Caco-2 (cell line): ENCODE measurements at regions not wholly inside any gene's neighbourhood (a gene's known extent, or its start where the extent isn't known, plus 50 kb on each side); places are given as distances from the start of the nearest gene placed in this dataset.

Experiments
- BruUV-seq: library from RNA; stranded (reverse); fragments of 400-500 nt; replicated peaks from 2 replicates; lab custom pipeline; 2021; lab: Mats Ljungman, UMichigan
- CTCF ChIA-PET: fragments of 300-600 bp; sonication (Branson Sonifier 250); formaldehyde crosslinking; loops from one replicate; lab custom pipeline; 2022; ENCODE audit warnings: antibody characterized with exemption; lab: Charles Lee
- POLR2A ChIA-PET: fragments of 300-600 bp; sonication (Branson Sonifier 250); formaldehyde crosslinking; loops from one replicate; lab custom pipeline; 2022; ENCODE audit warnings: antibody characterized with exemption; lab: Charles Lee
- DNase-seq, 2 experiments: peaks; one replicate each; pipeline versions ENCODE4 v3.0.0 to v3.0.0-alpha.2; 2020 to 2022
- H3K27me3 ChIP-seq: replicated peaks from 2 replicates; pipeline ENCODE4 v1.6.0; 2011; ENCODE audit warnings: low read length; ENCODE audit not compliant: control insufficient read depth, insufficient read depth
- H3K36me3 ChIP-seq: 2 replicates; pipeline ENCODE4 v1.5.1; 2011; ENCODE audit warnings: low read length; ENCODE audit not compliant: control insufficient read depth, insufficient read depth
- H3K4me1 ChIP-seq: fragments of 250-450 bp; sonication (Bioruptor Pico); 2 replicates; pipeline ENCODE4 v1.5.1; 2020; ENCODE audit warnings: mild to moderate bottlenecking
- H3K4me3 ChIP-seq: 2 replicates; pipeline ENCODE4 v1.5.1; 2011; ENCODE audit warnings: low read depth, mild to moderate bottlenecking, control low read depth, low read length
- H3K9me3 ChIP-seq: fragments of 250-450 bp; sonication (Bioruptor Pico); 2 replicates; pipeline ENCODE4 v1.5.1; 2020; ENCODE audit warnings: mild to moderate bottlenecking, moderate library complexity
- H3K27ac Mint-ChIP-seq: one replicate; pipeline ENCODE4 v1.8.0; 2022; ENCODE audit warnings: mixed read lengths; ENCODE audit not compliant: unreplicated experiment
- H3K27me3 Mint-ChIP-seq: one replicate; pipeline ENCODE4 v1.8.0; 2022; ENCODE audit warnings: mixed read lengths; ENCODE audit not compliant: insufficient read depth, unreplicated experiment
- H3K36me3 Mint-ChIP-seq: one replicate; pipeline ENCODE4 v1.8.0; 2022; ENCODE audit warnings: mild to moderate bottlenecking, mixed read lengths; ENCODE audit not compliant: insufficient read depth, unreplicated experiment
- H3K4me1 Mint-ChIP-seq: one replicate; pipeline ENCODE4 v1.8.0; 2022; ENCODE audit warnings: low read depth, mixed read lengths; ENCODE audit not compliant: unreplicated experiment
- H3K4me3 Mint-ChIP-seq: one replicate; pipeline ENCODE4 v1.8.0; 2022; ENCODE audit warnings: mild to moderate bottlenecking, moderate library complexity, mixed read lengths; ENCODE audit not compliant: unreplicated experiment
- H3K9me3 Mint-ChIP-seq: one replicate; pipeline ENCODE4 v1.8.0; 2022; ENCODE audit warnings: mixed read lengths; ENCODE audit not compliant: unreplicated experiment
- intact Hi-C: fragments of 100-400 bp; cut with micrococcal nuclease; formaldehyde crosslinking; loops from one replicate; pipeline ENCODE4 v1.10.0; 2022; ENCODE audit not compliant: unreplicated experiment
- TF ChIP-seq, protein P1 (sequence below), 2 experiments: fragments of 200-600 bp in 1 of 2; IDR thresholded peaks; 1 replicate in 1 of 2; 2 replicates in 1 of 2; pipeline versions ENCODE4 v1.5.1 to v1.8.0; 2011 to 2022; ENCODE audit warnings: antibody characterized with exemption in 1 of 2, control low read depth in 1 of 2, inconsistent platforms in 1 of 2, low read depth in 1 of 2, low read length in 1 of 2, mild to moderate bottlenecking in 1 of 2, moderate library complexity in 1 of 2; ENCODE audit not compliant: insufficient read depth in 1 of 2, severe bottlenecking in 1 of 2, unreplicated experiment in 1 of 2

DNA sequence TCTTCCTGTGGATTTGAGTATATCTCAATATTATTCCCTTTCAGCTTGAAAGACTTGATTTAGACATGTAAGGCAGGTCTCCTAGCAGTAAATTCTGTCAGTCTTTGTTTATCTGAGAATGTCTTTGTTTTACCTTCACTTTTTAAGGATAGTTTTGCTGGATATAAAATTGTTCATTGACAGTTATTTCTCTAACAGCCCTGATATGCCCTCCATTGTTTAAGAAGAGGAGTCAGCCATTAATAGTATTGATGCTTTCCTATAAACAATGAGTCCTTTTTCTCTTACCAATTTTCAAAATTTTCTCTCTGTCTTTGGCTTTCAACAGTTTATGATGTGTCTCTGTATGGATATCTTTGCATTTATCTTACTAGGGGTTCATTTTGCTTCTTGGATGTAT is 163.5 kb upstream of the ANKRD55 start:
- H3K36me3 ChIP-seq = no peaks in the 10 kb centered on the region
- intact Hi-C loops = no loop called here
- CTCF ChIA-PET = no interaction called here
- no peaks in the 10 kb centered on the region for H3K27me3 ChIP-seq
- H3K9me3 ChIP-seq = peaks cover 35% of the 10 kb centered on the region
- Mint-ChIP-seq H3K27me3 (no peaks in the 10 kb centered on the region), H3K27ac (peak overlapping the region; percentile 66), H3K4me3 (no peak overlapping the region), H3K36me3 (no peaks in the 10 kb centered on the region), H3K4me1 (peaks cover 14% of the 10 kb centered on the region), H3K9me3 (peaks cover 64% of the 10 kb centered on the region)
- DNase-seq = no peak
- POLR2A ChIA-PET = no interaction called here
- BruUV-seq = no TSS peak
- peaks cover 14% of the 10 kb centered on the region for H3K4me1 ChIP-seq
- no peak overlapping the region for H3K4me3 ChIP-seq
- TF ChIP-seq, protein P1, sequence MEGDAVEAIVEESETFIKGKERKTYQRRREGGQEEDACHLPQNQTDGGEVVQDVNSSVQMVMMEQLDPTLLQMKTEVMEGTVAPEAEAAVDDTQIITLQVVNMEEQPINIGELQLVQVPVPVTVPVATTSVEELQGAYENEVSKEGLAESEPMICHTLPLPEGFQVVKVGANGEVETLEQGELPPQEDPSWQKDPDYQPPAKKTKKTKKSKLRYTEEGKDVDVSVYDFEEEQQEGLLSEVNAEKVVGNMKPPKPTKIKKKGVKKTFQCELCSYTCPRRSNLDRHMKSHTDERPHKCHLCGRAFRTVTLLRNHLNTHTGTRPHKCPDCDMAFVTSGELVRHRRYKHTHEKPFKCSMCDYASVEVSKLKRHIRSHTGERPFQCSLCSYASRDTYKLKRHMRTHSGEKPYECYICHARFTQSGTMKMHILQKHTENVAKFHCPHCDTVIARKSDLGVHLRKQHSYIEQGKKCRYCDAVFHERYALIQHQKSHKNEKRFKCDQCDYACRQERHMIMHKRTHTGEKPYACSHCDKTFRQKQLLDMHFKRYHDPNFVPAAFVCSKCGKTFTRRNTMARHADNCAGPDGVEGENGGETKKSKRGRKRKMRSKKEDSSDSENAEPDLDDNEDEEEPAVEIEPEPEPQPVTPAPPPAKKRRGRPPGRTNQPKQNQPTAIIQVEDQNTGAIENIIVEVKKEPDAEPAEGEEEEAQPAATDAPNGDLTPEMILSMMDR (IDR thresholded peaks at IDR 0.05; ENCODE audit: insufficient read depth in 1 of 2, low read depth in 1 of 2, low read length in 1 of 2, severe bottlenecking in 1 of 2, unreplicated experiment in 1 of 2) = no peak

DNA sequence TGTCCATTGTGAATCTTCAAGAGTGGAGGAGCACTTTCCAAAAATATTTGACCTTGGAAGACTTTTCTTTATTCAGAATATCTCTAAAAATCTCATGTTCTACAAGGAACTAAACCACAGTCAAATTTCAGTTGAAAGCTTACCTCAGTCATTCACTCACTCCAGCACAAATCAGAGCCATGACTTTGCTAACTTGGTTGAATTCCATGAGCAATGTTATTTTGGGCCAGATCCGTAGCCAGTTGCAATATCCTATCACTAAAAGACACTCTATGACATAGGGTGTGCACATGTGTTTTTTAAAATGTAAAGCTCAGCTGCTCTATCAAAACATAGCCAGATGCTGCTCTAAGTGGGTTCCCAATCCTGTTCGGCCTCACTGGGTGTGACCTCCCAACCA is 156.1 kb upstream of the ANKRD55 start:
- H3K27me3 Mint-ChIP-seq = no peaks in the 10 kb centered on the region

DNA sequence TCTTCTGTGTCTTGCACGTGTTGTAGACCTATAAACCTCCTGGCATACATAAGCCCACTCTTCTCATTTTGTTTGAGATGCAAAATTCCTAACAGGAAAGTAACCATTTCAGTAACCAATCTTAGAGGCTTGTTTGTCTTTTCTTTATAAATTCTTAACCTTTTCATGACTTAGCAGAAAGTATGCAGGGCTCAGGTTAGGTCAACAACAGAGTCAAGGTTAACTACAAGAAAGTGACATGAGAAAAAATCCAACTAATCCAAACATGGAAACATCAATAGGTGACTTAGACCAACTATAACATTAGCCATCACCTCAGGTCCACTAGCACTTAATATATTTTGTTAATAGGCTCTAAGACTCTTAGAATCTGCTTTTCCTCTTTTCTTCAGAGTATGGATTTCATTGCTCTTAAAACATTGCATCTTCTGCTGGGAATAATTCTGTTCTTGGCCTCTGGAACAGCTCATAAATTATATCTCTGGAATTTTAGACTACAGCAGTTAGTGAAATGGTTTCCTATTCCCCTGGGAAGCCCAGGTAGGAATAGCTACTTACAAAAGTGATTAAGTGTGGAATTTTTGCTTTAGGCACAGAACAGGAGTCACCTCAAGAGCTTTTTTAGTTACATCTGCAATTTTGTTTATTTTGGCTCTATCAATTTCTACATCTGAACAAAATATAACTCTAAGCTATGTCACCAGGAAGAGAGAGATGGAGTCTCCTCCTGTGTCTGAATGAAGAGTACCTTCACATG is 155.3 kb upstream of the ANKRD55 start:
- Mint-ChIP-seq H3K27ac (no peak overlapping the region), H3K4me1 (peaks cover 18% of the 10 kb centered on the region), H3K36me3 (peaks cover 6% of the 10 kb centered on the region), H3K4me3 (no peak overlapping the region), H3K27me3 (no peaks in the 10 kb centered on the region), H3K9me3 (peaks cover 41% of the 10 kb centered on the region)
- ChIA-PET CTCF (no interaction called here), POLR2A (no interaction called here)
- peaks cover 29% of the 10 kb centered on the region for H3K4me1 ChIP-seq
- BruUV-seq = no TSS peak
- no peaks in the 10 kb centered on the region for H3K36me3 ChIP-seq
- H3K9me3 ChIP-seq = peaks cover 13% of the 10 kb centered on the region
- TF ChIP-seq, protein P1 (IDR thresholded peaks at IDR 0.05; ENCODE audit: insufficient read depth in 1 of 2, low read depth in 1 of 2, low read length in 1 of 2, severe bottlenecking in 1 of 2, unreplicated experiment in 1 of 2) = no peak
- H3K27me3 ChIP-seq = no peaks in the 10 kb centered on the region
- intact Hi-C loops = no loop called here
- H3K4me3 ChIP-seq = no peak overlapping the region
- DNase-seq = no peak

More for the DNA sequence above, 156.1 kb upstream of the ANKRD55 start:
- H3K36me3 Mint-ChIP-seq = peaks cover 6% of the 10 kb centered on the region
- H3K4me3 ChIP-seq = no peak overlapping the region
- no peaks in the 10 kb centered on the region for H3K27me3 ChIP-seq
- peaks cover 18% of the 10 kb centered on the region for H3K9me3 ChIP-seq
- H3K4me1 Mint-ChIP-seq = peaks cover 18% of the 10 kb centered on the region
- DNase-seq = no peak
- H3K9me3 Mint-ChIP-seq = peaks cover 48% of the 10 kb centered on the region
- intact Hi-C loops = no loop called here
- H3K36me3 ChIP-seq = no peaks in the 10 kb centered on the region
- TF ChIP-seq, protein P1 (IDR thresholded peaks at IDR 0.05; ENCODE audit: insufficient read depth in 1 of 2, low read depth in 1 of 2, low read length in 1 of 2, severe bottlenecking in 1 of 2, unreplicated experiment in 1 of 2) = no peak
- no TSS peak for BruUV-seq
- ChIA-PET POLR2A (no interaction called here), CTCF (no interaction called here)
- H3K4me1 ChIP-seq = peaks cover 29% of the 10 kb centered on the region
- H3K27ac Mint-ChIP-seq = no peak overlapping the region
- no peak overlapping the region for H3K4me3 Mint-ChIP-seq
